Stimulated activated CD4-positive, alpha-beta T cell treated with anti-CD3 and anti-CD28 coated beads, TNF-alpha, amount 100 ng/mL, for 1 hour (primary cell): ENCODE measurements at regions not wholly inside any gene's neighbourhood (a gene's known extent, or its start where the extent isn't known, plus 50 kb on each side); places are given as distances from the start of the nearest gene placed in this dataset.
"Not testable (repeated sequence)": the region's sequence is repeated elsewhere in the genome, so short reads cannot be mapped to it uniquely, and the experiment has no call there.

Experiments
- DNase-seq, 3 donors: peaks; one replicate each; pipeline ENCODE4 v3.0.0-alpha.2; 2020; ENCODE audit warnings: low read depth in 3 of 3, low spot score in 1 of 3

DNA sequence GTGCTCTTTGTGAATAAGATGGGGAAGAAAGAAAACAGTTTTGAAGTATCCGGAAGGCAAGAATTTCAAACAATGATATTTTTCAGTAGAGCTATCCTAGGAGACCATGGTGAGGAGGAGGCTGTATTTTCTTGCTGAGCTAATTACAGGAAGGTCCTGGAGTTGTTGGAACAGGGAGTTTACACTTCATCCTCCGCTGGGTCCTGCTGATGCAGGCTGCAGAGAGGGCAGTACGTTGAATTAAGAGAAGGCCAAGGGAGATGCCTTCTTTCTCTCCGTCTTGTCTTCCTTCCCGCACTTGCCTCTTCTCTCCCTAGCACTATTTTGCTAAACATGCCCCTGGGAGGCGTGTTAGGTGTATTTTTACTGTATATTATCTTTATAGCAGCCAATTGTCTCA, 60.0 kb upstream of the EDAR start:
- no peak for DNase-seq

GRCh38 chr2:109048163-109048562, 59.1 kb upstream of the EDAR start:
- no peak for DNase-seq

- not testable (repeated sequence) for DNase-seq
Measured at GRCh38 chr2:109047569-109047968, 58.5 kb upstream of the EDAR start.

DNA sequence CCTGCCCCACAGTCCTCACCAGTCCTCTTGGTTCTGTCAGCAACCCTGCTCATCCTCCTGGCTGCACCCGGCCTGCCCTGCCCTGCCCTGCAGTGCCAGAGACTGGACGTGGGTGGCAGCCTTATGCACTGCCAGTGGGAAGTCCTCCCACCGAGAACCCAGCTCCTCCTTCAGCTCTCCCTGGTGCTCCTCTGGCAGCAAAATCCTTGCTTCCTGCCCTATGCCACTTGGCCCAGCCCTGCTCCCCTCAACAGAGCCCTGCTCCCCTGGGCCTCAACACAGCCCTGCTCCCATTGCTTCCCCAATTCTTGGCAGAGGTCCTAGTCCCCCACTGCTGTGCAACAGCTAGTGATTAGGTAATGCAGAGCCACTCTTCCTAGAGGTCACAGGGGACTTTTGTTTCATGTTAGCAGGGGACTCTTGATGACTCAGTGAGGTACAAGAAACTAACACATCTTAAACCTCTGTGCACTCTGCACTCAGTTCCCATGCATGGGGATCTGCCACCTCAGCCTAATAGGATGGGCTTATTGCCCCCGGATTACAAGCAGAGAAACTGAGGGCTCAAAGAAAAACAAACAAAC, 58.0 kb upstream of the EDAR start:
- DNase-seq, result no peak

DNA sequence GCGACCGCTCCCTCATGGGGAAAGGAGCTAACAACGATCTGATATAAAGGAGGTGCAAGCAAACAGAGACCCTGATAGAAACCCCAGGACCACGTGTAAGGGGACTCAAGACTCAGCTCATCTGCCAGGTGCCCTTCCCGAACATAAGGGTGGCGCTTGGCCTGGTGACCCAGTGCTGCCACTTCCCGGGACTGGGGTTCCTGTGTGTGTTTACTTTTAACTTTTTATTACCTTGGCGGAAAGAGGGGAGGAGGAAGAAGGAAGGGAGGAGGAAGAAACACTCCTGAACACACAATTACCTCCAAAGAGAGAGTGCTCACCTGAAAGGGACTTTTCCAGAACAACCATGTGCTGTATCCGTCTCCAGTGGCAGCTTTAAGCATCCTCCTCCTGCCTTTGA, 56.5 kb upstream of the EDAR start:
- DNase-seq, result no peak

GRCh38 chr2:109038992-109039391, 50.0 kb upstream of the EDAR start:
- DNase-seq, result no peak
